IPS-20b (cell line): ENCODE measurements at regions not wholly inside any gene's neighbourhood (a gene's known extent, or its start where the extent isn't known, plus 50 kb on each side); places are given as distances from the start of the nearest gene placed in this dataset.

Experiments
- H3K27ac ChIP-seq: one replicate; pipeline ENCODE4 v1.5.1; 2013; ENCODE audit warnings: low read length
- H3K27me3 ChIP-seq: 2 replicates; pipeline ENCODE4 v1.6.1; 2013; ENCODE audit warnings: mild to moderate bottlenecking, low read length, inconsistent platforms; ENCODE audit not compliant: insufficient read depth
- H3K36me3 ChIP-seq: 2 replicates; pipeline ENCODE4 v1.6.1; 2013; ENCODE audit warnings: low read depth, mild to moderate bottlenecking, inconsistent platforms, low read length, moderate library complexity; ENCODE audit not compliant: insufficient read depth
- H3K4me1 ChIP-seq: 2 replicates; pipeline ENCODE4 v1.6.1; 2013; ENCODE audit warnings: mild to moderate bottlenecking, control low read depth, inconsistent platforms, low read length, moderate library complexity; ENCODE audit not compliant: insufficient read depth
- H3K4me3 ChIP-seq: 2 replicates; pipeline ENCODE4 v1.5.1; 2013; ENCODE audit warnings: mild to moderate bottlenecking, low read length, inconsistent platforms
- H3K9ac ChIP-seq: 2 replicates; pipeline ENCODE4 v1.6.1; 2013; ENCODE audit warnings: low read depth, mild to moderate bottlenecking, inconsistent platforms, low read length, moderate library complexity
- H3K9me3 ChIP-seq: 2 replicates; pipeline ENCODE4 v1.6.1; 2013; ENCODE audit warnings: mild to moderate bottlenecking, low read depth, low read length, inconsistent platforms; ENCODE audit not compliant: insufficient read depth

DNA sequence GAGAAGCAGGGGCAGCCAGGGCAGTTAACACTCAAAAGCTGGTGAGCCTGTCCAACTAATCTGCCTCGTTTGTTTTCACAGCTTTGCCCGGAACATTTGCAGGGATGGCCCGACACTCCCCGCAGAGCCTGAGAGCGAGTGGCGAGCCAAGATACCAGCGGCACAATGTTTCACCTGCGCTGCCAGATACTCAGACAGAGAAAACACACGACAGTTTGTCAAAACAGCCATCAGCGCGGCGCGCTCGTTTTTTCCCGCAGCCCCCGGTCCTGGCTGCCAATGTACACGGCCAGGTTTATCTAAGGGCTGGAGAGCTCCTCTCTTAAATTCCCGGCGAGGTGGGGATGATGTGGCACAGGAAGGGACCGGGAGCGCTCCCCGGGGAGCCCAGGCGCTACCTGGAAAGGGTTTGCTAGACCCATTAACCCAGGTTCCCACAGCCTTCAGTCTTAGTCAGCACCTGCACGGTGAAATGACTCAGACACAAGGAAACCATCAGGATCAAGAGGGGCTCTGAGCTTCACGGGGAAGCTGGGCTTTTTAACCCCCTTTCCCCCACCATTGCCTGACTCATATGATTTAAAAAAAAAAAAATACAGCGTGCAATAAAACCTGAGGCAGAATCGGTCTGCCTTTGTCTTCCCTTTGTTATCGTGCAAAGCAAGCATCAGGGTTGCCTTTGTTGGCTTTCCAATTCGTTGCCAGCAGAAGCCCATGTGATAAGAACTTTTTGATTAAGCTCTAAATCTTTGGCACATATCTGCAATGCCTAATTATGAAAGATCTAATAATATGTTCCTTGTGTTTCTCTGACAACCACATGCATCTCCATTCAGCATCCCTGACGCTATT is 186.2 kb downstream of the EFNB2 start:
- Histone ChIP-seq H3K27ac (no peak overlapping the region), H3K9ac (peak overlapping the region; percentile 48; the same call in 1 of the 2 replicates), H3K27me3 (peaks cover 29% of the 10 kb centered on the region), H3K4me3 (peak overlapping the region; percentile 72), H3K4me1 (peaks cover 32% of the 10 kb centered on the region; the same call in 1 of the 2 replicates), H3K9me3 (no peaks in the 10 kb centered on the region), H3K36me3 (no peaks in the 10 kb centered on the region)

GRCh38 chr13:106348075-106348840 is 187.2 kb downstream of the EFNB2 start:
- H3K9ac ChIP-seq = no peak overlapping the region
- no peak overlapping the region for H3K27ac ChIP-seq
- peak overlapping the region; percentile 72 for H3K4me3 ChIP-seq

GRCh38 chr13:106344342-106344741 is 191.1 kb downstream of the EFNB2 start:
- Histone ChIP-seq H3K36me3 (no peaks in the 10 kb centered on the region), H3K27ac (no peak overlapping the region), H3K4me3 (no peak overlapping the region), H3K4me1 (peaks cover 20% of the 10 kb centered on the region), H3K27me3 (peaks cover 13% of the 10 kb centered on the region), H3K9me3 (peaks cover 14% of the 10 kb centered on the region), H3K9ac (no peak overlapping the region)

More at GRCh38 chr13:106348075-106348840, 187.2 kb downstream of the EFNB2 start:
- peaks cover 37% of the 10 kb centered on the region for H3K4me1 ChIP-seq
- H3K9me3 ChIP-seq = no peaks in the 10 kb centered on the region
- H3K27me3 ChIP-seq = peaks cover 29% of the 10 kb centered on the region
- no peaks in the 10 kb centered on the region for H3K36me3 ChIP-seq

DNA sequence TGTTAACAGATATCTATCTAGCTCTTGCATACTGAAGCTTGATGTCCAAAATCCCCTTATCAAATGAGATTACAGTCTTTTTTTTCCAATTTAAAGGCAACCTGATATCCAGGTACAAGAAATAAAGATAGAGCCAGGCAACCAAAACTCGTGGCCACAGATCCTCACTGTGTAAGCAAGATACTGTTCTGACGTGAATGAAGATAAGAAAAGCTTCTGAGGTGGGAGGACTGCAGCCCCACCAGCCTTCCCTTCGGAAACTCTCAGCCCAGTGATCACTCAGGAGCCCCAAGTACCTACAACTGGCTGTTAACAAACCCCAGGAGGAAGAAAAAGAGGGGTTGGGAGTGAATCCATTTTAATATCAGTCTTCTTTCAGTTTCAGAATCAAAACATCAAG is 191.6 kb downstream of the EFNB2 start:
- H3K4me3 ChIP-seq = no peak overlapping the region
- peaks cover 19% of the 10 kb centered on the region for H3K4me1 ChIP-seq
- peaks cover 19% of the 10 kb centered on the region for H3K9me3 ChIP-seq
- H3K36me3 ChIP-seq = no peaks in the 10 kb centered on the region
- H3K27ac ChIP-seq = no peak overlapping the region
- peaks cover 8% of the 10 kb centered on the region for H3K27me3 ChIP-seq
- H3K9ac ChIP-seq = no peak overlapping the region

GRCh38 chr13:106340249-106340648 is 195.2 kb downstream of the EFNB2 start:
- Histone ChIP-seq H3K36me3 (no peaks in the 10 kb centered on the region), H3K9me3 (peaks cover 26% of the 10 kb centered on the region), H3K27me3 (no peaks in the 10 kb centered on the region), H3K27ac (no peak overlapping the region), H3K9ac (no peak overlapping the region), H3K4me3 (no peak overlapping the region), H3K4me1 (peaks cover 6% of the 10 kb centered on the region)

GRCh38 chr13:106337096-106337850 is 198.2 kb downstream of the EFNB2 start:
- no peak overlapping the region for H3K27ac ChIP-seq
- peaks cover 10% of the 10 kb centered on the region; the same call in 1 of the 2 replicates for H3K4me1 ChIP-seq
- no peak overlapping the region for H3K4me3 ChIP-seq

DNA sequence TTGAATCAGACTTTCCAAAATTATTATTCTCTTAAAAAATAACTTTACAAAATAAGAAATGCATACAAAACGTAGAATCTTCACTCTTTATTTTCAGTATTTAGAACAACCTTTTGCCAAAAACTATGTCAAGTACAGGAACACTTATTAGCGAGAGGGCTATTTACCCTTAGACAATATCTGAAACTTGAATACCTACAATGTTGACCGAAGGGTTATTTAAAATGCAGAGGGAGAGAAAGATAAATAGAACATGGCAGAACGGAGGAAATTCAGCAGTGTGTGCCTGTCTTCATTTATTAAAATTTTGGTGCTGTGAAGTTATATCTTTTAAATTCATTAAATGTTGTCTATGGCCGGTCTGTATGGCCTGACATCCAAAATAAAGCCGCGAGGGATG is 198.8 kb downstream of the EFNB2 start:
- H3K27ac ChIP-seq = no peak overlapping the region
- no peak overlapping the region for H3K4me3 ChIP-seq
- no peaks in the 10 kb centered on the region for H3K27me3 ChIP-seq
- H3K9ac ChIP-seq = no peak overlapping the region
- no peaks in the 10 kb centered on the region for H3K36me3 ChIP-seq
- peaks cover 26% of the 10 kb centered on the region for H3K9me3 ChIP-seq
- H3K4me1 ChIP-seq = peaks cover 10% of the 10 kb centered on the region; the same call in 1 of the 2 replicates

More at GRCh38 chr13:106337096-106337850, 198.2 kb downstream of the EFNB2 start:
- peaks cover 26% of the 10 kb centered on the region for H3K9me3 ChIP-seq
- no peaks in the 10 kb centered on the region for H3K36me3 ChIP-seq
- H3K9ac ChIP-seq = no peak overlapping the region
- no peaks in the 10 kb centered on the region for H3K27me3 ChIP-seq

DNA sequence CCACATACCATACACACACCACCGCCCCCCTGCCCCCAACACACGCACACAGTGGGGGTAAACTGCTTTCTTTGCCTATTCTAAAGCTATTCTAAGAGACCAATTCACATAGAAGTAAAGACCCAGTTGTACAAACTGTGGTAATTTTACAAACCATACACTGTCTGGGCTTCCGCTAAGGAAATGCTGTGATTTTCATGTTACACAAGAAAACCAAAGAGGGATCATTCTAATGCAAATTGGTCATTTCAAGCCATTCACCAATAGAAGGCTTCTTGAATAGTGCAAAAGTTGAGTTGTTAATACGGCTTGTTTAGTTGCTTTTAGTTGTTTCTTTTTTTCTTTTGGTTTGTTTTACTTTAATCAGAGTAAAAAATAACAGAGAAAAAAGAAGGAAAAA is 202.8 kb downstream of the EFNB2 start:
- Histone ChIP-seq H3K27ac (no peak overlapping the region), H3K4me3 (no peak overlapping the region), H3K27me3 (no peaks in the 10 kb centered on the region), H3K9ac (no peak overlapping the region), H3K4me1 (peaks cover 15% of the 10 kb centered on the region; the same call in 1 of the 2 replicates), H3K9me3 (0 out of 2 replicates have a peak, but pooled peaks cover under 1% of the 10 kb centered on the region), H3K36me3 (no peaks in the 10 kb centered on the region)

DNA sequence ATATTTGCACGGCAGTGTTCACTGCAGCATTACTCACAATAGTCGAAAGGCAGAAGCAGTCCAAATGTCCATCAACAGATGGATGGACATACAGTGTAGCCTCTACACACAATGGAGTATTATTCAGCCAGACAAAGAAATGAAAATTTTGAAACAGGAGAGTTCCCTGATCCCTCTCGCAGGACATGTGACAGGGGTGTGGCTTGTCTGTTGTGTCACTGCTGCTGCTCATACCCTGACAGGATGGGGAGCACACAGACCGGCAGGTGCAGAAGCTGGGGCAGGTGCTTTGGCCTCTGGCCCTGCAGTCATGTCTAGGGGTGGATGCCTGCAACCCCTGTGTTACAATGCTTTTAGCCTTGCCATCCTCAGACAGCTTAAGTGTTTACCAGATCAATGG is 204.3 kb downstream of the EFNB2 start:
- Histone ChIP-seq H3K27ac (no peak overlapping the region), H3K4me3 (no peak overlapping the region), H3K4me1 (peaks cover 15% of the 10 kb centered on the region; the same call in 1 of the 2 replicates), H3K27me3 (no peaks in the 10 kb centered on the region), H3K36me3 (no peaks in the 10 kb centered on the region), H3K9ac (no peak overlapping the region), H3K9me3 (no peaks in the 10 kb centered on the region)

- Histone ChIP-seq H3K36me3 (no peaks in the 10 kb centered on the region), H3K4me3 (no peak overlapping the region), H3K27me3 (no peaks in the 10 kb centered on the region), H3K4me1 (peaks cover 15% of the 10 kb centered on the region; the same call in 1 of the 2 replicates), H3K27ac (no peak overlapping the region), H3K9me3 (no peaks in the 10 kb centered on the region), H3K9ac (no peak overlapping the region)
Observed at GRCh38 chr13:106329941-106330340, 205.5 kb downstream of the EFNB2 start.

GRCh38 chr13:106326751-106327150 is 208.7 kb downstream of the EFNB2 start:
- peaks cover 21% of the 10 kb centered on the region for H3K9me3 ChIP-seq
- peaks cover 5% of the 10 kb centered on the region; the same call in 1 of the 2 replicates for H3K4me1 ChIP-seq
- no peak overlapping the region for H3K27ac ChIP-seq
- no peaks in the 10 kb centered on the region for H3K27me3 ChIP-seq
- no peak overlapping the region for H3K9ac ChIP-seq
- H3K36me3 ChIP-seq = no peaks in the 10 kb centered on the region
- no peak overlapping the region for H3K4me3 ChIP-seq
